HepG2 (cell line): ENCODE measurements at regions not wholly inside any gene's neighbourhood (a gene's known extent, or its start where the extent isn't known, plus 50 kb on each side); places are given as distances from the start of the nearest gene placed in this dataset.

ENCODE experiments used
- BHLHE40 ChIP-seq: IDR thresholded peaks from 2 replicates; pipeline ENCODE4 v1.6.1; 2011; ENCODE audit warnings: low read length, improper control_type of control experiment
- CTCF ChIP-seq: sonication (generic); formaldehyde crosslinking; IDR thresholded peaks from 2 replicates; pipeline ENCODE4 v1.5.0; 2020; ENCODE audit warnings: mild to moderate bottlenecking, missing genetic modification reagents, moderate library complexity
- EZH2 ChIP-seq: conservative IDR thresholded peaks from 2 replicates; pipeline ENCODE4 v1.6.1; 2012; ENCODE audit warnings: mild to moderate bottlenecking, low read depth, low read length, moderate library complexity
- FOXK2 ChIP-seq: fragments of 450-650 bp; IDR thresholded peaks from 2 replicates; pipeline ENCODE4 v1.6.1; 2016
- MAX ChIP-seq: IDR thresholded peaks from 2 replicates; pipeline ENCODE4 v1.6.1; 2012; ENCODE audit warnings: inconsistent platforms
- NFKBIZ ChIP-seq: IDR thresholded peaks from 2 replicates; pipeline ENCODE4 v1.6.1; 2018; ENCODE audit warnings: missing genetic modification reagents, missing compliant biosample characterization
- PRPF4 ChIP-seq: fragments of 200-400 bp; formaldehyde crosslinking; IDR thresholded peaks from 2 replicates; pipeline ENCODE4 v1.6.1; 2016; ENCODE audit warnings: low read length, low read depth; ENCODE audit not compliant: poor library complexity, severe bottlenecking
- SALL1 ChIP-seq: sonication (generic); formaldehyde crosslinking; IDR thresholded peaks from 2 replicates; pipeline ENCODE4 v1.8.0; 2022; ENCODE audit warnings: mild to moderate bottlenecking, missing genetic modification reagents
- TAF1 ChIP-seq: sonication (generic); formaldehyde crosslinking; IDR thresholded peaks from 2 replicates; pipeline ENCODE4 v1.4.0; 2020; ENCODE audit warnings: missing genetic modification reagents
- ZBTB43 ChIP-seq: sonication (generic); formaldehyde crosslinking; conservative IDR thresholded peaks from 2 replicates; pipeline ENCODE4 v1.4.0; 2020; ENCODE audit warnings: missing genetic modification reagents
- ZFX ChIP-seq: sonication (generic); formaldehyde crosslinking; IDR thresholded peaks from 2 replicates; pipeline ENCODE4 v1.4.0; 2020; ENCODE audit warnings: mild to moderate bottlenecking, low read depth, missing genetic modification reagents, moderate library complexity
- ZNF543 ChIP-seq: sonication (generic); formaldehyde crosslinking; IDR thresholded peaks from 2 replicates; pipeline ENCODE4 v1.4.0; 2020; ENCODE audit warnings: mild to moderate bottlenecking, missing genetic modification reagents
- TF ChIP-seq, protein P1 (sequence below): sonication (generic); formaldehyde crosslinking; IDR thresholded peaks from 2 replicates; pipeline ENCODE4 v1.4.0; 2020; ENCODE audit warnings: missing genetic modification reagents, mild to moderate bottlenecking, borderline replicate concordance

DNA sequence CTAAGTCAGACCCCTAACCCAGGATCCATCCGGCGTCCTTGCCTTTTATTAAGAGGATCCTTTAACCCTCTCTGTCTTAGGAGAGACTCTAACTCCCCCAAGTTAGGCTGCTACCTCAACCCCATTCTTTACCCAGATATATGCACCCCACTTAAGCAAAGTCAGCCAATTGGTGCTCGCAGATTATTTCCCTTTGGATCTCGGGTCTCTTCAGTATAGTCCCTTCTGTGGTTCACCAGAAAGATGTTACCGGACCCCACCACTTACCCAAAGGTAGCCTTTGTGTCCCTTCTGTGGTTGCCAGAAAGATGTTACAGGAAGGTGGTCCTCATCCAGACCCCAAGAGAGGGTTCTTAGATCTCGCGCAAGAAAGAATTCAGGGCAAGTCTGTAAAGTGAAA lies 212.9 kb upstream of the GRID2 start:
- TF ChIP-seq, protein P1, sequence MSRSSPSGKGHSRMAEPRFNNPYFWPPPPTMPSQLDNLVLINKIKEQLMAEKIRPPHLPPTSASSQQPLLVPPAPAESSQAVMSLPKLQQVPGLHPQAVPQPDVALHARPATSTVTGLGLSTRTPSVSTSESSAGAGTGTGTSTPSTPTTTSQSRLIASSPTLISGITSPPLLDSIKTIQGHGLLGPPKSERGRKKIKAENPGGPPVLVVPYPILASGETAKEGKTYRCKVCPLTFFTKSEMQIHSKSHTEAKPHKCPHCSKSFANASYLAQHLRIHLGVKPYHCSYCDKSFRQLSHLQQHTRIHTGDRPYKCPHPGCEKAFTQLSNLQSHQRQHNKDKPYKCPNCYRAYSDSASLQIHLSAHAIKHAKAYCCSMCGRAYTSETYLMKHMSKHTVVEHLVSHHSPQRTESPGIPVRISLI (CRISPR knock-in tag), result no peak
- no peak for TF ChIP-seq CTCF (CRISPR knock-in tag)
- TF ChIP-seq MAX, result no peak
- TF ChIP-seq FOXK2, result no peak
- TF ChIP-seq EZH2, result no peak
- no peak for TF ChIP-seq TAF1 (CRISPR knock-in tag)
- no peak for TF ChIP-seq BHLHE40
- no peak for TF ChIP-seq NFKBIZ (CRISPR knock-in tag)
- TF ChIP-seq SALL1, result no peak
- no peak for TF ChIP-seq PRPF4
- no peak for TF ChIP-seq ZNF543 (CRISPR knock-in tag)
- TF ChIP-seq ZBTB43, result no peak
- TF ChIP-seq ZFX (CRISPR knock-in tag), result no peak
